Mesenchymal stem cell (in vitro differentiated cells and primary cell): ENCODE measurements at regions not wholly inside any gene's neighbourhood (a gene's known extent, or its start where the extent isn't known, plus 50 kb on each side); places are given as distances from the start of the nearest gene placed in this dataset.
A peak's percentile ranks its signal among the peaks of the same experiment; 100 is the strongest.

Experiments used
- DNase-seq: peaks from one replicate; pipeline ENCODE4 v3.0.0-alpha.2; 2013
- H2AFZ ChIP-seq: one replicate; pipeline ENCODE4 v1.6.1; 2013; ENCODE audit warnings: low read depth, mild to moderate bottlenecking, control low read depth, inconsistent platforms, low read length, moderate library complexity
- H2AK5ac ChIP-seq: 2 replicates; pipeline ENCODE4 v1.6.1; 2013; ENCODE audit warnings: low read length, moderate library complexity, mild to moderate bottlenecking, inconsistent platforms; ENCODE audit not compliant: severe bottlenecking
- H2BK120ac ChIP-seq: one replicate; pipeline ENCODE4 v1.6.1; 2013; ENCODE audit warnings: low read depth, mild to moderate bottlenecking, inconsistent platforms, low read length, moderate library complexity
- H2BK12ac ChIP-seq, 2 experiments: one replicate each; pipeline ENCODE4 v1.6.1; 2013; ENCODE audit warnings: inconsistent platforms in 2 of 2, low read length in 2 of 2, mild to moderate bottlenecking in 2 of 2, moderate library complexity in 2 of 2, control low read depth in 1 of 2
- H2BK15ac ChIP-seq: one replicate; pipeline ENCODE4 v1.6.1; 2013; ENCODE audit warnings: mild to moderate bottlenecking, low read depth, inconsistent platforms; ENCODE audit not compliant: poor library complexity, severe bottlenecking
- H2BK5ac ChIP-seq: 2 replicates; pipeline ENCODE4 v1.6.1; 2013; ENCODE audit warnings: low read depth, mild to moderate bottlenecking, low read length, control low read depth, inconsistent platforms; ENCODE audit not compliant: poor library complexity, severe bottlenecking
- H3K14ac ChIP-seq, 2 experiments: one replicate each; pipeline ENCODE4 v1.6.1; 2013; ENCODE audit warnings: inconsistent platforms in 2 of 2, low read length in 2 of 2, control low read depth in 1 of 2, mild to moderate bottlenecking in 1 of 2, moderate library complexity in 1 of 2
- H3K18ac ChIP-seq, 2 experiments: one replicate each; pipeline ENCODE4 v1.6.1; 2013; ENCODE audit warnings: inconsistent platforms in 2 of 2, low read length in 2 of 2, control low read depth in 1 of 2, low read depth in 1 of 2, mild to moderate bottlenecking in 1 of 2
- H3K23ac ChIP-seq, 2 experiments: one replicate each; pipeline ENCODE4 v1.6.1; 2013; ENCODE audit warnings: inconsistent platforms in 2 of 2, low read length in 2 of 2, mild to moderate bottlenecking in 2 of 2, moderate library complexity in 2 of 2, control low read depth in 1 of 2
- H3K27ac ChIP-seq: 2 replicates; pipeline ENCODE4 v1.5.1; 2013; ENCODE audit warnings: mild to moderate bottlenecking, moderate library complexity, low read length, control low read depth, inconsistent platforms; ENCODE audit not compliant: poor library complexity, severe bottlenecking
- H3K27me3 ChIP-seq, 2 experiments: 2 replicates each; pipeline versions ENCODE4 v1.6.1 to v1.7.0; 2013; ENCODE audit warnings: low read length in 2 of 2, mild to moderate bottlenecking in 2 of 2, moderate library complexity in 2 of 2, control low read depth in 1 of 2, inconsistent platforms in 1 of 2; ENCODE audit not compliant: control insufficient read depth in 1 of 2, insufficient read depth in 1 of 2
- H3K36me3 ChIP-seq, 2 experiments: 2 replicates each; pipeline versions ENCODE4 v1.6.1 to v1.7.0; 2013; ENCODE audit warnings: low read length in 2 of 2, control low read depth in 1 of 2, inconsistent platforms in 1 of 2, low read depth in 1 of 2, mild to moderate bottlenecking in 1 of 2; ENCODE audit not compliant: insufficient read depth in 2 of 2, control insufficient read depth in 1 of 2
- H3K4ac ChIP-seq, 2 experiments: one replicate each; pipeline ENCODE4 v1.6.1; 2013; ENCODE audit warnings: inconsistent platforms in 2 of 2, low read length in 2 of 2, mild to moderate bottlenecking in 2 of 2, moderate library complexity in 2 of 2, control low read depth in 1 of 2, low read depth in 1 of 2
- H3K4me1 ChIP-seq: 2 replicates; pipeline ENCODE4 v1.6.1; 2013; ENCODE audit warnings: low read depth, low read length, control low read depth; ENCODE audit not compliant: control insufficient read depth, insufficient read depth
- H3K4me2 ChIP-seq: 2 replicates; pipeline ENCODE4 v1.6.1; 2013; ENCODE audit warnings: low read length, mild to moderate bottlenecking, inconsistent platforms; ENCODE audit not compliant: poor library complexity, severe bottlenecking
- H3K4me3 ChIP-seq, 2 experiments: 2 replicates each; pipeline versions ENCODE4 v1.5.1 to v1.7.0; 2013; ENCODE audit warnings: low read length in 2 of 2, mild to moderate bottlenecking in 2 of 2, control low read depth in 1 of 2, low read depth in 1 of 2; ENCODE audit not compliant: insufficient read depth in 1 of 2
- H3K79me1 ChIP-seq: replicated peaks from 2 replicates; pipeline ENCODE4 v1.6.1; 2013; ENCODE audit warnings: mild to moderate bottlenecking, control low read depth, low read length, inconsistent platforms; ENCODE audit not compliant: poor library complexity, severe bottlenecking
- H3K9ac ChIP-seq: 2 replicates; pipeline ENCODE4 v1.7.0; 2013; ENCODE audit warnings: mild to moderate bottlenecking, low read length, moderate library complexity
- H3K9me3 ChIP-seq: 2 replicates; pipeline ENCODE4 v1.7.0; 2013; ENCODE audit warnings: mild to moderate bottlenecking, low read length; ENCODE audit not compliant: control insufficient read depth
- H4K8ac ChIP-seq: one replicate; pipeline ENCODE4 v1.6.1; 2013; ENCODE audit warnings: inconsistent platforms, mild to moderate bottlenecking, low read length, moderate library complexity
- H4K91ac ChIP-seq: one replicate; pipeline ENCODE4 v1.6.1; 2013; ENCODE audit warnings: mild to moderate bottlenecking, low read length, inconsistent platforms
- WGBS: methylation state at CpG from one replicate; pipeline ENCODE4 v1.1.7; 2013; ENCODE audit warnings: mixed read lengths; 5-methylcytosine and 5-hydroxymethylcytosine counted together

GRCh38 chr15:70238917-70239316, 141.2 kb upstream of the TLE3 start:
- Histone ChIP-seq H3K36me3 (no peaks in the 10 kb centered on the region), H2AFZ (no peak overlapping the region), H3K9ac (no peak overlapping the region), H4K8ac (no peak overlapping the region), H2BK120ac (no peak overlapping the region), H3K14ac (no peak overlapping the region), H3K9me3 (no peaks in the 10 kb centered on the region), H3K4me1 (peaks cover 3% of the 10 kb centered on the region), H3K4ac (no peak overlapping the region), H3K18ac (no peak overlapping the region), H2BK5ac (no peak overlapping the region), H3K4me3 (no peak overlapping the region), H3K27ac (no peak overlapping the region), H2BK12ac (no peak overlapping the region), H3K27me3 (peaks cover 19 to 36% of the 10 kb centered on the region in 2 experiments), H3K79me1 (no peaks in the 10 kb centered on the region), H2AK5ac (no peak overlapping the region), H3K4me2 (no peak overlapping the region), H4K91ac (no peak overlapping the region), H2BK15ac (no peak overlapping the region), H3K23ac (no peak overlapping the region)
- 87% methylated on average over 3 of the region's 3 CpGs for WGBS
- no peak for DNase-seq

- Histone ChIP-seq H3K14ac (no peak overlapping the region), H3K4ac (no peak overlapping the region), H3K4me2 (no peak overlapping the region), H3K9ac (no peak overlapping the region), H2AFZ (no peak overlapping the region), H4K91ac (no peak overlapping the region), H3K4me3 (no peak overlapping the region), H3K79me1 (no peaks in the 10 kb centered on the region), H2BK120ac (no peak overlapping the region), H3K27ac (no peak overlapping the region), H2AK5ac (no peak overlapping the region), H3K18ac (no peak overlapping the region), H2BK12ac (no peak overlapping the region), H3K4me1 (peaks cover 3% of the 10 kb centered on the region), H3K23ac (no peak overlapping the region), H3K27me3 (peaks cover 9 to 23% of the 10 kb centered on the region in 2 experiments), H3K9me3 (no peaks in the 10 kb centered on the region), H2BK5ac (no peak overlapping the region), H3K36me3 (no peaks in the 10 kb centered on the region), H2BK15ac (no peak overlapping the region), H4K8ac (no peak overlapping the region)
- no peak for DNase-seq
- 70% methylated on average over 2 of the region's 2 CpGs for WGBS
Observed at GRCh38 chr15:70237626-70238025, 139.9 kb upstream of the TLE3 start.

GRCh38 chr15:70236341-70237086, 138.8 kb upstream of the TLE3 start:
- H3K79me1 ChIP-seq, result no peaks in the 10 kb centered on the region
- no peak overlapping the region for H3K4me2 ChIP-seq
- H3K9ac ChIP-seq, result no peak overlapping the region
- 92% methylated on average over 4 of the region's 5 CpGs for WGBS
- no peak overlapping the region for H2BK12ac ChIP-seq
- H4K91ac ChIP-seq, result no peak overlapping the region
- no peak overlapping the region for H2BK5ac ChIP-seq
- H3K4me1 ChIP-seq, result peaks cover 3% of the 10 kb centered on the region
- H3K18ac ChIP-seq, result no peak overlapping the region
- peaks cover 10% of the 10 kb centered on the region for H3K9me3 ChIP-seq
- no peaks in the 10 kb centered on the region for H3K36me3 ChIP-seq
- H3K4me3 ChIP-seq, result no peak overlapping the region
- DNase-seq, result peak; percentile 49
- no peak overlapping the region for H2AK5ac ChIP-seq
- H3K27me3 ChIP-seq, result peaks cover 0 to 14% of the 10 kb centered on the region in 2 experiments
- no peak overlapping the region for H3K14ac ChIP-seq
- H2BK120ac ChIP-seq, result no peak overlapping the region
- H3K23ac ChIP-seq, result peak overlapping the region in 1 of 2 experiments; percentile 38
- no peak overlapping the region for H2AFZ ChIP-seq
- H4K8ac ChIP-seq, result no peak overlapping the region
- H3K27ac ChIP-seq, result no peak overlapping the region
- no peak overlapping the region for H3K4ac ChIP-seq
- H2BK15ac ChIP-seq, result no peak overlapping the region

GRCh38 chr15:70235347-70235746, 137.6 kb upstream of the TLE3 start:
- Histone ChIP-seq H3K18ac (no peak overlapping the region), H4K8ac (no peak overlapping the region), H3K79me1 (no peaks in the 10 kb centered on the region), H2BK12ac (no peak overlapping the region), H3K27ac (no peak overlapping the region), H3K4me2 (no peak overlapping the region), H3K4me1 (peaks cover 3% of the 10 kb centered on the region), H3K9ac (no peak overlapping the region), H3K14ac (no peak overlapping the region), H2BK5ac (no peak overlapping the region), H3K4ac (no peak overlapping the region), H2AK5ac (no peak overlapping the region), H2AFZ (no peak overlapping the region), H4K91ac (no peak overlapping the region), H2BK120ac (no peak overlapping the region), H3K27me3 (peaks cover 0 to 4% of the 10 kb centered on the region in 2 experiments), H3K9me3 (peaks cover 17% of the 10 kb centered on the region), H3K23ac (no peak overlapping the region), H3K4me3 (no peak overlapping the region), H3K36me3 (no peaks in the 10 kb centered on the region), H2BK15ac (no peak overlapping the region)
- DNase-seq, result no peak
- WGBS, result 80% methylated on average over 5 of the region's 5 CpGs
